ENCODE measurements at regions not wholly inside any gene's neighbourhood (a gene's known extent, or its start where the extent isn't known, plus 50 kb on each side); places are given as distances from the start of the nearest gene placed in this dataset.

DNA sequence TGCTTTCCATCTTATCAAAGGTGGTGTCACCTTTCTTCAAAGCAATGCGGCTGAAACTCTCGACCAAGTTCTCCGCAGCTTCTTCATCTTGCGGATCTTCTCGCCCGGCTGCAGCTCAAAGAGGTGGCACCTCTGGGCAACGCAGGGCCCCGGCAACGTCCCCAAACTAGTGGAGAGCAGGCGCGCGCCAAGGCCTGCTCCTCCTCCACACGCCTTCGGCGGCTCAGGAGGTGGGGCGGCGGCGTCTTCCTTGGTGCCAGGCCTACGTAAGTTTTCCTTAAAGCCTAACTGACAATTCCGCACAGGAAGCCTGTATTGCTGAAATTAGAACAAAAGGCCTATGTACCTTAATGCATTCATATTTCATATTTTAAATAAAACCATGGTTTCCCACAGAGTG is 112.0 kb downstream of the TMX1 start:
- Histone ChIP-seq H3K36me3 (ENCODE audit: control insufficient read depth, insufficient read depth, low read length) (no peaks in the 10 kb centered on the region), H3K27me3 (replicated peaks; ENCODE audit: control insufficient read depth, insufficient read depth, low read length) (no peaks in the 10 kb centered on the region), H3K4me3 (replicated peaks; ENCODE audit: low read depth, low read length) (no peak overlapping the region)
- TF ChIP-seq, protein P1, sequence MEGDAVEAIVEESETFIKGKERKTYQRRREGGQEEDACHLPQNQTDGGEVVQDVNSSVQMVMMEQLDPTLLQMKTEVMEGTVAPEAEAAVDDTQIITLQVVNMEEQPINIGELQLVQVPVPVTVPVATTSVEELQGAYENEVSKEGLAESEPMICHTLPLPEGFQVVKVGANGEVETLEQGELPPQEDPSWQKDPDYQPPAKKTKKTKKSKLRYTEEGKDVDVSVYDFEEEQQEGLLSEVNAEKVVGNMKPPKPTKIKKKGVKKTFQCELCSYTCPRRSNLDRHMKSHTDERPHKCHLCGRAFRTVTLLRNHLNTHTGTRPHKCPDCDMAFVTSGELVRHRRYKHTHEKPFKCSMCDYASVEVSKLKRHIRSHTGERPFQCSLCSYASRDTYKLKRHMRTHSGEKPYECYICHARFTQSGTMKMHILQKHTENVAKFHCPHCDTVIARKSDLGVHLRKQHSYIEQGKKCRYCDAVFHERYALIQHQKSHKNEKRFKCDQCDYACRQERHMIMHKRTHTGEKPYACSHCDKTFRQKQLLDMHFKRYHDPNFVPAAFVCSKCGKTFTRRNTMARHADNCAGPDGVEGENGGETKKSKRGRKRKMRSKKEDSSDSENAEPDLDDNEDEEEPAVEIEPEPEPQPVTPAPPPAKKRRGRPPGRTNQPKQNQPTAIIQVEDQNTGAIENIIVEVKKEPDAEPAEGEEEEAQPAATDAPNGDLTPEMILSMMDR (IDR thresholded peaks at IDR 0.05; ENCODE audit: insufficient read depth, low read length, poor library complexity, severe bottlenecking) = no peak
- DNase-seq (ENCODE audit: extremely low read depth, insufficient read length) = no peak

DNA sequence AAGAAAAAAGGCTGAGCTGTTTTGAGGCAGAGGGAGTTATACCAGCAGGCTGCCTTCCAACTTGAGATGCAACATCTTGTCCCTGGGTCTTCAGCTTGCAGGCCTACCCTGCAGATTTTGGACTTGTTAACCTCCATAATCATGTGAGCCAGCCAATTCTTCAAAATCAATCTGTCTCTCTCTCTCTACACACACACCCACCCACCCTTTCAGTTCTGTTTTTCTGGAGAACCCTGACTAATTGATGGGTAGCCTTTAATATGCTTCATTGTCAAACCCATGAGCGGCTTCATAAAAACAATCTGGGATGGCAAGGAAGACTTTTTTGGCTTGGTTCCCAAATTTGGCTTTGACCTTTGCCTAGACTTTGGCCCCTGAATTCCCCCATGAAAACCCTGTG is 113.9 kb downstream of the TMX1 start:
- H3K4me3 ChIP-seq (replicated peaks; ENCODE audit: low read depth, low read length) = no peak overlapping the region
- TF ChIP-seq, protein P1 (IDR thresholded peaks at IDR 0.05; ENCODE audit: insufficient read depth, low read length, poor library complexity, severe bottlenecking) = no peak
- DNase-seq (ENCODE audit: extremely low read depth, insufficient read length) = no peak
- no peaks in the 10 kb centered on the region for H3K27me3 ChIP-seq (replicated peaks; ENCODE audit: control insufficient read depth, insufficient read depth, low read length)
- H3K36me3 ChIP-seq (ENCODE audit: control insufficient read depth, insufficient read depth, low read length) = no peaks in the 10 kb centered on the region

GRCh38 chr14:51354846-51355245 is 114.8 kb downstream of the TMX1 start:
- no peak overlapping the region for H3K4me3 ChIP-seq (replicated peaks; ENCODE audit: low read depth, low read length)
- H3K27me3 ChIP-seq (replicated peaks; ENCODE audit: control insufficient read depth, insufficient read depth, low read length) = no peaks in the 10 kb centered on the region
- TF ChIP-seq, protein P1 (IDR thresholded peaks at IDR 0.05; ENCODE audit: insufficient read depth, low read length, poor library complexity, severe bottlenecking) = no peak
- DNase-seq (ENCODE audit: extremely low read depth, insufficient read length) = no peak
- H3K36me3 ChIP-seq (ENCODE audit: control insufficient read depth, insufficient read depth, low read length) = no peaks in the 10 kb centered on the region

GRCh38 chr14:51356381-51356780 is 116.3 kb downstream of the TMX1 start:
- H3K36me3 ChIP-seq (ENCODE audit: control insufficient read depth, insufficient read depth, low read length) = no peaks in the 10 kb centered on the region
- DNase-seq (ENCODE audit: extremely low read depth, insufficient read length) = no peak
- no peak overlapping the region for H3K4me3 ChIP-seq (replicated peaks; ENCODE audit: low read depth, low read length)
- no peaks in the 10 kb centered on the region for H3K27me3 ChIP-seq (replicated peaks; ENCODE audit: control insufficient read depth, insufficient read depth, low read length)
- TF ChIP-seq, protein P1 (IDR thresholded peaks at IDR 0.05; ENCODE audit: insufficient read depth, low read length, poor library complexity, severe bottlenecking) = no peak

- no peak overlapping the region for H3K4me3 ChIP-seq (replicated peaks; ENCODE audit: low read depth, low read length)
- no peaks in the 10 kb centered on the region for H3K36me3 ChIP-seq (ENCODE audit: control insufficient read depth, insufficient read depth, low read length)
- no peak for DNase-seq (ENCODE audit: extremely low read depth, insufficient read length)
- TF ChIP-seq, protein P1 (IDR thresholded peaks at IDR 0.05; ENCODE audit: insufficient read depth, low read length, poor library complexity, severe bottlenecking) = no peak
- H3K27me3 ChIP-seq (replicated peaks; ENCODE audit: control insufficient read depth, insufficient read depth, low read length) = no peaks in the 10 kb centered on the region
These were observed 117.2 kb downstream of the TMX1 start for GRCh38 chr14:51357250-51357649.

- no peak for DNase-seq (ENCODE audit: extremely low read depth, insufficient read length)
- Histone ChIP-seq H3K27me3 (replicated peaks; ENCODE audit: control insufficient read depth, insufficient read depth, low read length) (no peaks in the 10 kb centered on the region), H3K4me3 (replicated peaks; ENCODE audit: low read depth, low read length) (no peak overlapping the region), H3K36me3 (ENCODE audit: control insufficient read depth, insufficient read depth, low read length) (no peaks in the 10 kb centered on the region)
- TF ChIP-seq, protein P1 (IDR thresholded peaks at IDR 0.05; ENCODE audit: insufficient read depth, low read length, poor library complexity, severe bottlenecking) = no peak
These were observed 120.5 kb downstream of the TMX1 start for GRCh38 chr14:51360592-51360991.

All from GM06990 (cell line).